ENCODE measurements at regions not wholly inside any gene's neighbourhood (a gene's known extent, or its start where the extent isn't known, plus 50 kb on each side); places are given as distances from the start of the nearest gene placed in this dataset. TPM values are rescaled to one million over a fixed set of nuclear protein-coding genes. Genes with fewer than 3 reads are reported as not detected.
A peak's percentile ranks its signal among the peaks of the same experiment; 100 is the strongest.

DNA sequence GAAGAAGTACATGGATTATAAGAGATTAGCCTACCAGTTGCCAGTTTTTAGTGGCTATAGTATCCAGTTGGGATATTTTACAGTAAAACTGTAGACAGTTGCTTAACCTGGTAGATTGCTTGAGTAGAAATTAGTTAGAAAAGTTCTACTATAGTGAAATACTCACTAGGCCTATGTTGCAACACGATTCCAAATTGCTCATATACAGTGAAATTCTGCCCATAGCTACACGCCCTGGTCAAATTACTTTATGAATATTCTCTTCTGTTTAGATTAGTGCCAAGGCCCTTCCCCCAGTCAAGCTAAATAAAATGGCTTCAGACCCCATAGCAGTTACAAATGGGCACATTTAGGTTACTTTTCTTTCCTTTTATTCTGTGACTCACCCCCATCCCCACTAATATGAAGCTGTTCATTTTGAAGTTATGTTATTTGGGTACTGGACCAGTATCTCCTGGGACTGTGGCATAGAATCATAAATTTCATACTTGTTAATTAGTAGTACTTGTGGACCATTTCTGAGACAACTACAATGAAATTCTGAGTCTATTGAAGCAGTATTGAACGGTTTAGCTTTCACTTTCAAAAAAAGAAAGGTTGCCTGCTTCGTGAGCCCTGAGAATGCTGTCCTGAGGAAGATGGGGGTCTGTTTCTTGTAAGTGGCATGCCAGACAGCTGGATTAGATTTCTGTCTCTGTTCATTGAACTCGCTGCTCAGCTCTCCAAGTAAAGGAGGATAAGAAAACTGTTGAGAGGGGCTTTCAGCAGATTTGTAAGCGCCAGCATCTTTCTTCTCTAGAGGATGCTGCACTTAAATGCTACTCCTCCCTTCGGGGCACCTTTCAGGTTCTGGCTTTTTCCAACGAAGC, 65.8 kb upstream of the CFAP20DC start:
- Histone ChIP-seq H3K9me3 (replicated peaks; ENCODE audit: low read length) (no peaks in the 10 kb centered on the region), H3K4me1 (ENCODE audit: control insufficient read depth, insufficient read depth, low read length) (peaks cover 8% of the 10 kb centered on the region), H3K4me3 (ENCODE audit: low read length) (no peak overlapping the region), H3K27me3 (ENCODE audit: control insufficient read depth, insufficient read depth, low read length) (no peaks in the 10 kb centered on the region), H3K9ac (ENCODE audit: low read depth, low read length) (no peak overlapping the region), H3K4me2 (ENCODE audit: low read length) (peak overlapping the region; percentile 37), H3K36me3 (ENCODE audit: insufficient read depth, low read length) (no peaks in the 10 kb centered on the region)

DNA sequence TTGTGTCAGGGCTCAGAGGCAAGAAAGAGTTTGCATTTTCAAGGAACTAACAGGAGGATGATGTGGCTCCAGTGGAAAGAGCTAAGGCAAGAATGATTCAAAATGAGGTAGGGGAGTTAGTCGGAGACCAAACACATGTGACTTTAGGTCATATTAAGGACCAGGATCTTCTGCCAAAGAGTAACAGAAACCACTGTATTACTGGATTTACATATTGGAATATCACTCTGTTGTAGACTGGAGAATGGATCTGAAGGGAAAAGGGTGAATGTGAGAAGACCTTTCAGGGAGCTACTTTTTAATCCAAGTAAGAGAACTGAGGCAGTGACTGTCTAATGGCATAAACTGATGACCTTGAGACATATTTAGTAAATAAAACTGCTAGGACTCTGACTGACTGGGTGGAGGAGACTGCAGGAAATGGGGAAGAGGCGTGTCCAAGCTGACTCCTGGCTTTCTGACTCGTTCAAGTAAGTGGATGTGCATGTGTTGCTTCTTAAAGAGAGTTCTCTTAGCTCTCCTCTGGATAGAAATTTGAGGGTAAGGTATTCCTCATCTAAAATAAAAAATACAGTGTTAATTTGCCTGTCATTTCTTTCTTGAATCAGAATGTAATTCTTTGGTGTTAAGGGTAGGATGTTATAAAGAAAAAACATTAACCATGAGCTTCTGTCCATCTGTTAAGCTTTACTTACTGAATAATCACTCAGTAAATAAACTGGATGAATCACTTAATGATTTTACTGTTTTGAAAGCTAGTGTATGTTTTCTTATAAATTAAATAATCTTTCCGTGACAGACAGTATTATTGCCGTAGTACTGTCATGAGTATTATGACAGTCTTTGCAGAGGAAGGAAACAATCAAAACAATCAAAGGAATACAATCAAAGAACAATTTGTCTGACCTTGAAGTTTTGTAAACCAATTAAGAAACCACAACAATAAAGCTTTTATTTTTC, 58.3 kb upstream of the CFAP20DC start:
- H3K9ac ChIP-seq (ENCODE audit: low read depth, low read length) = no peak overlapping the region
- no peaks in the 10 kb centered on the region for H3K9me3 ChIP-seq (replicated peaks; ENCODE audit: low read length)
- H3K4me2 ChIP-seq (ENCODE audit: low read length) = no peak overlapping the region

DNA sequence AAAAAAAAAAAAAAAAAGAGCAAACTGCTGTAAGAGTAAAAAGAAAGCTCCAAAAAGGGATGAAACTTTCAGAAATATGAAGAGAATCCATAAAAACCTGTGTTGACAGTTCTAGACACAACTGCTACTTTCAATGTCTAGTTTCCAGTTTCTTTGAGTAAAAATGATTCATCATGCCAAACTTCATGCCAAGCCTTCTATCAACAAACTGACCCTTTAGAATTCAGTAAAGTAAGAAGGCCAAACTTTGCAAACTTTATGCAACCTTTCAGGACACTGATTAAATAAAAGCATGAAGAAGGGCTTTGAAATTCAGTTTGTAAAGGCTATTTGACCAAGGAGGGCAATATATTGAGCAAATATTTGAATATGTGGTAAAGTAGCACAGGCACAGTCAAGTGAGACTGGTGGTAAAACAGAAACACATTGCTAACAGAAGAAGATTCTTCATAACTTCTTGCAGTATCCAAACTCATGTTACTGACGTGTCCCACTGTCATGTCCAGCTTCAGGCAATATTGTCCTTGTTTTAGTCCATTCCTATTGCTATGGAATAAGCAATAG, 56.3 kb upstream of the CFAP20DC start:
- Histone ChIP-seq H3K4me3 (ENCODE audit: low read length) (no peak overlapping the region), H3K4me2 (ENCODE audit: low read length) (no peak overlapping the region), H3K27me3 (ENCODE audit: control insufficient read depth, insufficient read depth, low read length) (no peaks in the 10 kb centered on the region), H3K4me1 (ENCODE audit: control insufficient read depth, insufficient read depth, low read length) (peaks cover 21% of the 10 kb centered on the region), H3K36me3 (ENCODE audit: insufficient read depth, low read length) (no peaks in the 10 kb centered on the region), H3K9ac (ENCODE audit: low read depth, low read length) (no peak overlapping the region), H3K9me3 (replicated peaks; ENCODE audit: low read length) (no peaks in the 10 kb centered on the region)

More for the DNA sequence above, 58.3 kb upstream of the CFAP20DC start:
- H3K36me3 ChIP-seq (ENCODE audit: insufficient read depth, low read length) = no peaks in the 10 kb centered on the region
- H3K27me3 ChIP-seq (ENCODE audit: control insufficient read depth, insufficient read depth, low read length) = no peaks in the 10 kb centered on the region
- H3K4me3 ChIP-seq (ENCODE audit: low read length) = no peak overlapping the region
- H3K4me1 ChIP-seq (ENCODE audit: control insufficient read depth, insufficient read depth, low read length) = peaks cover 12% of the 10 kb centered on the region

DNA sequence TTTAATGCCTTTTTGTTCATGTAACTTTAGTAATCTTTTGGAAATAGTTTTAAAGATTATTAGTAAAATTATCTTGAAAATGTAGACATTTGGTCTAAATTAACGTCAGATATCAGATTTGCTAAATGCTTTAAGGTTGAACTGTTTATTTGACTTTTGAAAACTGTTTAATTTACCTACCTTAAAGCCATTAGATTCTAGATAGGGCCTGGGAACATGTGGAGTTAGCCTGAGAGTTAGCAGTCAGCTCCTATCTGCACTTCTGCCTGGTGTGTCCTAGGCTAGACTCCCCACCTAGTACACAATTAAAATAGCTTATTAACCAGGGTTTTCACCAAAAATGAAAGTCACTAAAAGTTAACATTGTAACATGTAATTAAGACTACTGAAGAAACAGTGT, 53.7 kb upstream of the CFAP20DC start:
- no peaks in the 10 kb centered on the region for H3K36me3 ChIP-seq (ENCODE audit: insufficient read depth, low read length)
- no peaks in the 10 kb centered on the region for H3K27me3 ChIP-seq (ENCODE audit: control insufficient read depth, insufficient read depth, low read length)
- H3K4me1 ChIP-seq (ENCODE audit: control insufficient read depth, insufficient read depth, low read length) = peaks cover 29% of the 10 kb centered on the region
- no peaks in the 10 kb centered on the region for H3K9me3 ChIP-seq (replicated peaks; ENCODE audit: low read length)
- no peak overlapping the region for H3K4me3 ChIP-seq (ENCODE audit: low read length)
- H3K9ac ChIP-seq (ENCODE audit: low read depth, low read length) = no peak overlapping the region
- no peak overlapping the region for H3K4me2 ChIP-seq (ENCODE audit: low read length)

DNA sequence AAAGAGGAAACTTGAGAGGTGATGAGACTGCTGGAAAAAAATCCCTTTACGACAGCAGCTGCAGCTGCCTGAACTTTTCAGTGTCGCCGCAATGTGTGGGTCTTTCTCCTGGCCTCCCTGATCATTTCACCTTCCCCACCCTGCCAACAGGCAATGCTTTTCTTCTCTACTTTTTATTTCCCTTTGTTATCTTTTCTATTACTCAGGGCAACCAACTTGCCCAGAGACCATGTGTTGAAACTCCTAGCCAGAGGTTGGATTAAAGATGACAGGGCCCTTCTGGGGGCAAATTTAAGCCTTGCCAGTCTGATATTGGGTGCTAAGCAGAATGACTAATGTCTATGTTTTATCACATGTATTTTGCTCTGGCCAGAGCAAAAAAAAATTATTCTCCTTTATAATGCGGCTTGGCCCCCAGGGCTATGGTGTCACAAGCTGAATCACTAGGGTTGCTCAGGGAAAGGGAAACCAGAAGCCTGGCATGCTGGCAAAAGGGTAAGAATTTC, 51.5 kb upstream of the CFAP20DC start:
- Histone ChIP-seq H3K27me3 (ENCODE audit: control insufficient read depth, insufficient read depth, low read length) (no peaks in the 10 kb centered on the region), H3K4me1 (ENCODE audit: control insufficient read depth, insufficient read depth, low read length) (peaks cover 22% of the 10 kb centered on the region), H3K4me3 (ENCODE audit: low read length) (no peak overlapping the region), H3K9me3 (replicated peaks; ENCODE audit: low read length) (no peaks in the 10 kb centered on the region), H3K4me2 (ENCODE audit: low read length) (peak overlapping the region; percentile 37), H3K9ac (ENCODE audit: low read depth, low read length) (peak overlapping the region; percentile 22), H3K36me3 (ENCODE audit: insufficient read depth, low read length) (no peaks in the 10 kb centered on the region)

Small RNA genes lying in the stretch of these regions (small RNA-seq; reads per million reads assigned to genes)
- gene RF00017 = not detected
